GM19372 (cell line): ENCODE measurements at regions not wholly inside any gene's neighbourhood (a gene's known extent, or its start where the extent isn't known, plus 50 kb on each side); places are given as distances from the start of the nearest gene placed in this dataset.
"Not testable (repeated sequence)": the region's sequence is repeated elsewhere in the genome, so short reads cannot be mapped to it uniquely, and the experiment has no call there.

Experiments used
- ATAC-seq: cut with Tn5 transposase; IDR thresholded peaks from one replicate; pipeline ENCODE4 v1.9.1; 2021; ENCODE audit warnings: mild to moderate bottlenecking, low read depth, moderate library complexity; ENCODE audit not compliant: unreplicated experiment

GRCh38 chr2:90028381-90029079 is 1337.1 kb downstream of the RPIA start:
- not testable (repeated sequence) for ATAC-seq

- not testable (repeated sequence) for ATAC-seq
Observed at GRCh38 chr2:90029080-90029428, 1337.6 kb downstream of the RPIA start.

- ATAC-seq: not testable (repeated sequence)
Observed at GRCh38 chr2:90032269-90032668, 1340.8 kb downstream of the RPIA start.

GRCh38 chr2:90036335-90036734 is 1344.9 kb downstream of the RPIA start:
- ATAC-seq: not testable (repeated sequence)

- not testable (repeated sequence) for ATAC-seq
Observed at GRCh38 chr2:90039093-90039492, 1347.6 kb downstream of the RPIA start.

GRCh38 chr2:90047776-90048175 is 1356.3 kb downstream of the RPIA start:
- ATAC-seq: not testable (repeated sequence)

- ATAC-seq: not testable (repeated sequence)
Observed at GRCh38 chr2:90052113-90052631, 1360.7 kb downstream of the RPIA start.

GRCh38 chr2:90069290-90069894 is 1377.9 kb downstream of the RPIA start:
- peak; percentile 74 for ATAC-seq

- no peak for ATAC-seq
Observed at GRCh38 chr2:90076311-90076710, 1384.8 kb downstream of the RPIA start.

- no peak for ATAC-seq
Observed at GRCh38 chr2:90077948-90078347, 1386.5 kb downstream of the RPIA start.

GRCh38 chr2:90079374-90079773 is 1387.9 kb downstream of the RPIA start:
- ATAC-seq: no peak

- ATAC-seq: not testable (repeated sequence)
Observed at GRCh38 chr2:90087792-90088191, 1396.3 kb downstream of the RPIA start.

GRCh38 chr2:90093571-90094270 is 1402.2 kb downstream of the RPIA start:
- not testable (repeated sequence) for ATAC-seq

GRCh38 chr2:90097617-90098016 is 1406.1 kb downstream of the RPIA start:
- ATAC-seq: not testable (repeated sequence)

- ATAC-seq: not testable (repeated sequence)
Observed at GRCh38 chr2:90105142-90105541, 1413.7 kb downstream of the RPIA start.

- ATAC-seq: not testable (repeated sequence)
Observed at GRCh38 chr2:90123409-90123808, 1431.9 kb downstream of the RPIA start.

GRCh38 chr2:90139046-90139445 is 1447.6 kb downstream of the RPIA start:
- not testable (repeated sequence) for ATAC-seq

GRCh38 chr2:90141558-90141957 is 1450.1 kb downstream of the RPIA start:
- not testable (repeated sequence) for ATAC-seq

GRCh38 chr2:90151805-90152204 is 1460.3 kb downstream of the RPIA start:
- ATAC-seq: peak; percentile 75

GRCh38 chr2:90170978-90171377 is 1479.5 kb downstream of the RPIA start:
- not testable (repeated sequence) for ATAC-seq

- ATAC-seq: not testable (repeated sequence)
Observed at GRCh38 chr2:90173081-90173480, 1481.6 kb downstream of the RPIA start.
